Fibroblast of lung (primary cell): ENCODE measurements at regions not wholly inside any gene's neighbourhood (a gene's known extent, or its start where the extent isn't known, plus 50 kb on each side); places are given as distances from the start of the nearest gene placed in this dataset.

Source experiments
- DNase-seq, 2 donors: peaks; one replicate each; pipeline versions ENCODE4 v3.0.0 to v3.0.0-alpha.2; 2010; ENCODE audit warnings: low read depth in 2 of 2
- H2AFZ ChIP-seq: 2 replicates; pipeline ENCODE4 v1.5.1; 2012; ENCODE audit warnings: low read length, control low read depth, inconsistent platforms
- H3K27ac ChIP-seq: 2 replicates; pipeline ENCODE4 v1.5.1; 2011; ENCODE audit warnings: low read length, control low read depth; ENCODE audit not compliant: insufficient read depth
- H3K27me3 ChIP-seq: 2 replicates; pipeline ENCODE4 v1.5.1; 2011; ENCODE audit warnings: mild to moderate bottlenecking, low read length; ENCODE audit not compliant: control insufficient read depth, insufficient read depth
- H3K36me3 ChIP-seq: 2 replicates; pipeline ENCODE4 v1.5.1; 2011; ENCODE audit warnings: low read length; ENCODE audit not compliant: control insufficient read depth, insufficient read depth
- H3K4me1 ChIP-seq: 2 replicates; pipeline ENCODE4 v1.5.1; 2011; ENCODE audit warnings: low read length; ENCODE audit not compliant: control insufficient read depth, insufficient read depth; ENCODE audit errors: extremely low read depth
- H3K4me2 ChIP-seq: 2 replicates; pipeline ENCODE4 v1.5.1; 2011; ENCODE audit warnings: low read length, control low read depth; ENCODE audit not compliant: insufficient read depth; ENCODE audit errors: extremely low read depth
- H3K4me3 ChIP-seq, 4 experiments: fragments of 200-600 bp in 1 of 4; sonication (generic) in 1 of 4; replicated peaks in 1 of 4; 2 replicates each; pipeline ENCODE4 v1.5.1; 2011 to 2016; ENCODE audit warnings: low read length in 4 of 4, low read depth in 3 of 4, mild to moderate bottlenecking in 3 of 4, control low read depth in 2 of 4, inconsistent platforms in 1 of 4, mixed read lengths in 1 of 4; ENCODE audit not compliant: insufficient read depth in 1 of 4; ENCODE audit errors: control extremely low read depth in 1 of 4
- H3K79me2 ChIP-seq: 2 replicates; pipeline ENCODE4 v1.5.1; 2012; ENCODE audit warnings: mild to moderate bottlenecking, low read length, inconsistent platforms; ENCODE audit not compliant: control insufficient read depth, insufficient read depth
- H3K9ac ChIP-seq: 2 replicates; pipeline ENCODE4 v1.5.1; 2011; ENCODE audit warnings: mild to moderate bottlenecking, low read length, control low read depth; ENCODE audit not compliant: insufficient read depth
- H3K9me3 ChIP-seq: 2 replicates; pipeline ENCODE4 v1.5.1; 2012; ENCODE audit warnings: low read depth, low read length; ENCODE audit not compliant: control insufficient read depth, insufficient read depth
- H4K20me1 ChIP-seq: 2 replicates; pipeline ENCODE4 v1.5.1; 2011; ENCODE audit warnings: low read length; ENCODE audit not compliant: control insufficient read depth, insufficient read depth; ENCODE audit errors: extremely low read depth
- EZH2 ChIP-seq: IDR thresholded peaks from 2 replicates; pipeline ENCODE4 v1.5.1; 2012; ENCODE audit warnings: low read length, control low read depth, mild to moderate bottlenecking; ENCODE audit errors: missing control alignments
- TF ChIP-seq, protein P1 (sequence below), 2 donors: IDR thresholded peaks in 1 of 2; conservative IDR thresholded peaks in 1 of 2; 1 replicate in 1 of 2; 2 replicates in 1 of 2; pipeline ENCODE4 v1.5.1; 2011 to 2012; ENCODE audit warnings: low read length in 2 of 2, control low read depth in 1 of 2, inconsistent platforms in 1 of 2, low read depth in 1 of 2, mild to moderate bottlenecking in 1 of 2

GRCh38 chr9:84068872-84069271 lies 88.3 kb downstream of the RMI1 start:
- H3K79me2 ChIP-seq, result no peaks in the 10 kb centered on the region
- no peaks in the 10 kb centered on the region for H3K36me3 ChIP-seq
- H3K9me3 ChIP-seq, result no peaks in the 10 kb centered on the region
- H3K4me2 ChIP-seq, result no peak overlapping the region
- H2AFZ ChIP-seq, result no peak overlapping the region
- H3K9ac ChIP-seq, result no peak overlapping the region
- no peaks in the 10 kb centered on the region for H3K4me1 ChIP-seq
- H3K27me3 ChIP-seq, result no peaks in the 10 kb centered on the region
- H3K27ac ChIP-seq, result no peak overlapping the region
- no peak for TF ChIP-seq EZH2
- TF ChIP-seq, protein P1, sequence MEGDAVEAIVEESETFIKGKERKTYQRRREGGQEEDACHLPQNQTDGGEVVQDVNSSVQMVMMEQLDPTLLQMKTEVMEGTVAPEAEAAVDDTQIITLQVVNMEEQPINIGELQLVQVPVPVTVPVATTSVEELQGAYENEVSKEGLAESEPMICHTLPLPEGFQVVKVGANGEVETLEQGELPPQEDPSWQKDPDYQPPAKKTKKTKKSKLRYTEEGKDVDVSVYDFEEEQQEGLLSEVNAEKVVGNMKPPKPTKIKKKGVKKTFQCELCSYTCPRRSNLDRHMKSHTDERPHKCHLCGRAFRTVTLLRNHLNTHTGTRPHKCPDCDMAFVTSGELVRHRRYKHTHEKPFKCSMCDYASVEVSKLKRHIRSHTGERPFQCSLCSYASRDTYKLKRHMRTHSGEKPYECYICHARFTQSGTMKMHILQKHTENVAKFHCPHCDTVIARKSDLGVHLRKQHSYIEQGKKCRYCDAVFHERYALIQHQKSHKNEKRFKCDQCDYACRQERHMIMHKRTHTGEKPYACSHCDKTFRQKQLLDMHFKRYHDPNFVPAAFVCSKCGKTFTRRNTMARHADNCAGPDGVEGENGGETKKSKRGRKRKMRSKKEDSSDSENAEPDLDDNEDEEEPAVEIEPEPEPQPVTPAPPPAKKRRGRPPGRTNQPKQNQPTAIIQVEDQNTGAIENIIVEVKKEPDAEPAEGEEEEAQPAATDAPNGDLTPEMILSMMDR (conservative IDR thresholded peaks at IDR 0.05 in 1 of 2, IDR thresholded peaks at IDR 0.05 in 1 of 2; ENCODE audit: low read depth in 1 of 2, low read length in 2 of 2), result no peak
- DNase-seq, result no peak
- no peak overlapping the region for H3K4me3 ChIP-seq
- H4K20me1 ChIP-seq, result no peaks in the 10 kb centered on the region

DNA sequence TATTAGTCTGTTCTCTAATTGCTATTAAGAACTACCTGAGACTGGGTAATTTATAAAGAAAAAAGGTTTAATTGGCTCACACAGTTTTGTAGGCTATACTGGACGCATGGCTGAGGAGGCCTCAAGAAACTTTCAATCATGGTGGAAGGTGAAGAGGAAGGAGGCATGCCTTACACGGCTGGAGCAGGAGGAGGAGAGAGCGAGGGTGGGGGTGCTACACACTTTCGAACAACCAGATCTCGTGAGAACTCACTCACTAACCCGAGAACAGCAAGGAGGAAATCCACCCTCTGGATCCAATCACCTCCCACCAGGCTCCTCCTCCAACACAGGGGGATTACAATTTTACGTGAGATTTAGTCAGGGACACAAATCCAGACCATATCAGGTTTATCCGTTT lies 90.0 kb downstream of the RMI1 start:
- H3K4me2 ChIP-seq, result no peak overlapping the region
- no peaks in the 10 kb centered on the region for H3K9me3 ChIP-seq
- H3K9ac ChIP-seq, result no peak overlapping the region
- no peak for DNase-seq
- no peaks in the 10 kb centered on the region for H4K20me1 ChIP-seq
- H3K36me3 ChIP-seq, result no peaks in the 10 kb centered on the region
- H3K27ac ChIP-seq, result no peak overlapping the region
- H3K27me3 ChIP-seq, result no peaks in the 10 kb centered on the region
- TF ChIP-seq, protein P1 (conservative IDR thresholded peaks at IDR 0.05 in 1 of 2, IDR thresholded peaks at IDR 0.05 in 1 of 2; ENCODE audit: low read depth in 1 of 2, low read length in 2 of 2), result no peak
- no peak for TF ChIP-seq EZH2
- no peaks in the 10 kb centered on the region for H3K4me1 ChIP-seq
- H3K4me3 ChIP-seq, result no peak overlapping the region
- H2AFZ ChIP-seq, result no peak overlapping the region
- H3K79me2 ChIP-seq, result no peaks in the 10 kb centered on the region

DNA sequence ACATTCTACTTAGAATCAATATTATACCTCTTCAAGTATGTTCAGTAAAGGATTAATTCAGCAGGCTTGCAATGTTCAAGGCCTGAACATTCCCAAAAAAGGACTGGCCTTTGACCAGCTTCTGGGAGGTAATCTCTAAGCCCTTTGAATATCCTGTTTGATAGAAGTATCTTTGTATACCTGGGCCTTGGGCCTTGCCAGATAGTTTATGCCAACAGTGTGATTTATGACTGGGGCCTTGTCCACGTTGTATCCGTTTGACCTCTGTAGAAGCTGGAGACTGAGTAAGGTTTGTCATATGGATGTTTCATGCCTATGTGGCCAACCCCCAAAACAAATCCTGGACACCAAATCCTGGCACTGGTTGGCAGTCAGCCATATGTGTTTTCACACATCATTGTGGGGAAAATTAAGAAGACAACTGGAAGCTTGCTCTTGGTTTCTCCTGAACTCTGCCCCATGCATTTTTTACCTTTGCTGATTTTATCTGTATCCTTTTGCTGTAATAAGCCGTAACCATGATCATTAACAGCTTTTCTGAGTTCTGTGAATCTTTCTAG lies 92.1 kb downstream of the RMI1 start:
- Histone ChIP-seq H4K20me1 (no peaks in the 10 kb centered on the region), H3K9ac (no peak overlapping the region), H3K36me3 (no peaks in the 10 kb centered on the region), H3K27ac (no peak overlapping the region), H3K4me1 (no peaks in the 10 kb centered on the region), H2AFZ (no peak overlapping the region), H3K9me3 (no peaks in the 10 kb centered on the region), H3K4me3 (no peak overlapping the region), H3K4me2 (no peak overlapping the region), H3K79me2 (no peaks in the 10 kb centered on the region), H3K27me3 (no peaks in the 10 kb centered on the region)
- TF ChIP-seq, protein P1 (conservative IDR thresholded peaks at IDR 0.05 in 1 of 2, IDR thresholded peaks at IDR 0.05 in 1 of 2; ENCODE audit: low read depth in 1 of 2, low read length in 2 of 2), result no peak
- TF ChIP-seq EZH2, result no peak
- no peak for DNase-seq
